Suprapubic skin (tissue), 4 donors: ENCODE measurements at regions not wholly inside any gene's neighbourhood (a gene's known extent, or its start where the extent isn't known, plus 50 kb on each side); places are given as distances from the start of the nearest gene placed in this dataset.

Experiments used
- POLR2A ChIP-seq, 2 donors: fragments of 450-650 bp; IDR thresholded peaks; one replicate each; pipeline ENCODE4 v1.6.1; 2017; ENCODE audit warnings: antibody characterized with exemption in 2 of 2, mild to moderate bottlenecking in 2 of 2, moderate library complexity in 2 of 2
- POLR2AphosphoS5 ChIP-seq, 3 donors: sonication (generic); formaldehyde crosslinking; IDR thresholded peaks; one replicate each; pipeline ENCODE4 v1.6.1; 2017; ENCODE audit warnings: antibody characterized with exemption in 3 of 3
- TF ChIP-seq, protein P1 (sequence below), 2 donors: fragments of 200-600 bp in 1 of 2; fragments of 450-650 bp in 1 of 2; sonication (generic) in 1 of 2; IDR thresholded peaks; one replicate each; pipeline ENCODE4 v1.5.1; 2016 to 2019; ENCODE audit warnings: antibody characterized with exemption in 2 of 2, mild to moderate bottlenecking in 1 of 2, moderate library complexity in 1 of 2

DNA sequence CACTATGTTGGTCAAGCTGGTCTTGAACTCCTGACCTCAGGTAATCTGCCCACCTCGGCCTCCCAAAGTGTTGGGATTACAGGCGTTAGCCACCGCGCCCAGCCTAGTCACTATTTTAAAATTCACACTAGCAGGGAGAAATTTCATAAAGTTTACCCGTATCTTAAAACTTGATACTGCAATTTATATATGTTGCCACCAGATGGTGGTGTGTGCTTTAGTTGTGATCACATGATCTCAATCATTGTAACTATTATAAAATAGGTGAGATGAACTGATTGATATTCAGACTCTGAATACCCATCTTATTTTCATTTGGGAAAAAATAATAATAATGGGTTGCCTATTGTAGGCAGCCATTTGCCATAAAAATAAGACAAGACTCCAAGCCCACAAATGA lies 1330.4 kb upstream of the WWC1 start:
- TF ChIP-seq, protein P1, sequence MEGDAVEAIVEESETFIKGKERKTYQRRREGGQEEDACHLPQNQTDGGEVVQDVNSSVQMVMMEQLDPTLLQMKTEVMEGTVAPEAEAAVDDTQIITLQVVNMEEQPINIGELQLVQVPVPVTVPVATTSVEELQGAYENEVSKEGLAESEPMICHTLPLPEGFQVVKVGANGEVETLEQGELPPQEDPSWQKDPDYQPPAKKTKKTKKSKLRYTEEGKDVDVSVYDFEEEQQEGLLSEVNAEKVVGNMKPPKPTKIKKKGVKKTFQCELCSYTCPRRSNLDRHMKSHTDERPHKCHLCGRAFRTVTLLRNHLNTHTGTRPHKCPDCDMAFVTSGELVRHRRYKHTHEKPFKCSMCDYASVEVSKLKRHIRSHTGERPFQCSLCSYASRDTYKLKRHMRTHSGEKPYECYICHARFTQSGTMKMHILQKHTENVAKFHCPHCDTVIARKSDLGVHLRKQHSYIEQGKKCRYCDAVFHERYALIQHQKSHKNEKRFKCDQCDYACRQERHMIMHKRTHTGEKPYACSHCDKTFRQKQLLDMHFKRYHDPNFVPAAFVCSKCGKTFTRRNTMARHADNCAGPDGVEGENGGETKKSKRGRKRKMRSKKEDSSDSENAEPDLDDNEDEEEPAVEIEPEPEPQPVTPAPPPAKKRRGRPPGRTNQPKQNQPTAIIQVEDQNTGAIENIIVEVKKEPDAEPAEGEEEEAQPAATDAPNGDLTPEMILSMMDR (IDR thresholded peaks at IDR 0.05) = no peak
- TF ChIP-seq POLR2A (IDR thresholded peaks at IDR 0.05) = no peak
- no peak for TF ChIP-seq POLR2AphosphoS5 (IDR thresholded peaks at IDR 0.05)
